ENCODE measurements at regions not wholly inside any gene's neighbourhood (a gene's known extent, or its start where the extent isn't known, plus 50 kb on each side); places are given as distances from the start of the nearest gene placed in this dataset.

DNA sequence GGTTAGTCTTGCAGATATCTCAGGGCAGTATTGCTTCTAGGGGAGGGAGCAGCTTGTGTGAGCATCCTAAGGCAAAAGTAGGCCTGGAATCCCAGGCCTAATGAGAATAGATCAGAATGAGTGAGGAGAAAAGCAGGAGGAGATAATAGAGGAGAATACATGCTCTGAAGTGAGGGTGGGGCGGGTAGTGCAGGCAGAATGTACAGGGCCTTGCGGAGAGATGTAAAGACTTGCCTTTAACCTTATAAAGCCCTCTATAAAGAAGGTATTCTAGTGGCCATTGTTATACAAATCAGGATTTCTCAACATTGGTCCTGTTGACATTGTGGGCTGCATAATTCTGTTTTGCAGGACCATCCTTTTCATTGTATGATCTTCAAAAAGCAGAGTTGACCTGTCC lies 855.3 kb downstream of the PCDH7 start (continued):
- TF ChIP-seq EP300 (IDR thresholded peaks at IDR 0.05; ENCODE audit: borderline replicate concordance in 1 of 2, low read depth in 2 of 2, low read length in 2 of 2) (no peak), SP4 (IDR thresholded peaks at IDR 0.05; ENCODE audit: low read length) (no peak), USF2 (IDR thresholded peaks at IDR 0.05; ENCODE audit: low read length) (no peak), ATF2 (IDR thresholded peaks at IDR 0.05; ENCODE audit: low read length) (no peak), ATF3 (IDR thresholded peaks at IDR 0.05; ENCODE audit: insufficient read depth, low read depth, low read length) (no peak), KDM4A (IDR thresholded peaks at IDR 0.05; ENCODE audit: low read depth, low read length, severe bottlenecking) (no peak)
